SK-N-SH (cell line): ENCODE measurements at regions not wholly inside any gene's neighbourhood (a gene's known extent, or its start where the extent isn't known, plus 50 kb on each side); places are given as distances from the start of the nearest gene placed in this dataset.
"Not testable (repeated sequence)": the region's sequence is repeated elsewhere in the genome, so short reads cannot be mapped to it uniquely, and the experiment has no call there.

ENCODE experiments used
- CTCF ChIA-PET: fragments of 300-600, 350-600 bp; formaldehyde crosslinking; extraction: SDS; loops from one replicate; lab custom pipeline; 2021; lab: Yijun Ruan, JAX
- POLR2A ChIA-PET: fragments of 350-600 bp; sonication (Branson Sonifier 250); formaldehyde crosslinking; extraction: SDS; loops from one replicate; lab custom pipeline; 2020; ENCODE audit warnings: antibody characterized with exemption, inconsistent platforms; lab: Yijun Ruan, JAX
- DNase-seq: peaks from one replicate; pipeline ENCODE4 v3.0.0; 2012
- H2AFZ ChIP-seq: fragments of 200-600 bp; sonication (generic); 2 replicates; pipeline ENCODE4 v1.8.1; 2016; ENCODE audit warnings: antibody characterized with exemption, mild to moderate bottlenecking, low read depth
- H3F3A ChIP-seq: fragments of 200-600 bp; sonication (generic); replicated peaks from 2 replicates; pipeline ENCODE3; 2016; ENCODE audit warnings: antibody characterized with exemption, mild to moderate bottlenecking; ENCODE audit not compliant: insufficient read depth
- H3K27ac ChIP-seq, 2 experiments: fragments of 200-500 bp in 1 of 2; fragments of 200-600 bp in 1 of 2; sonication (Bioruptor generic) in 1 of 2; sonication (generic), shearing (Covaris generic) in 1 of 2; 2 replicates each; pipeline versions ENCODE4 v1.5.1 to v1.6.1; 2014 to 2016; ENCODE audit warnings: low read depth in 2 of 2, inconsistent platforms in 1 of 2, low read length in 1 of 2, mild to moderate bottlenecking in 1 of 2, mixed read lengths in 1 of 2
- H3K27me3 ChIP-seq: fragments of 200-600 bp; sonication (generic), shearing (Covaris generic); 2 replicates; pipeline ENCODE4 v1.6.1; 2016; ENCODE audit warnings: mixed run types; ENCODE audit not compliant: insufficient read depth
- H3K36me3 ChIP-seq, 2 experiments: fragments of 200-500 bp in 1 of 2; fragments of 200-600 bp in 1 of 2; sonication (Bioruptor generic) in 1 of 2; sonication (generic) in 1 of 2; replicated peaks in 1 of 2; 2 replicates each; pipeline versions ENCODE3 to v1.5.1; 2014 to 2016; ENCODE audit warnings: low read length in 1 of 2, mild to moderate bottlenecking in 1 of 2; ENCODE audit not compliant: insufficient read depth in 2 of 2, control insufficient read depth in 1 of 2
- H3K4me1 ChIP-seq, 2 experiments: fragments of 200-500 bp in 1 of 2; fragments of 200-600 bp in 1 of 2; sonication (Bioruptor generic) in 1 of 2; sonication (generic), shearing (Covaris generic) in 1 of 2; 2 replicates each; pipeline versions ENCODE4 v1.5.1 to v1.6.1; 2014 to 2016; ENCODE audit warnings: low read depth in 1 of 2, low read length in 1 of 2, mixed run types in 1 of 2; ENCODE audit not compliant: insufficient read depth in 2 of 2, control insufficient read depth in 1 of 2
- H3K4me2 ChIP-seq: fragments of 200-600 bp; sonication (generic), shearing (Covaris generic); 2 replicates; pipeline ENCODE4 v1.6.1; 2017; ENCODE audit warnings: mixed run types
- H3K4me3 ChIP-seq, 2 experiments: fragments of 200-500 bp in 1 of 2; fragments of 200-600 bp in 1 of 2; sonication (Bioruptor generic) in 1 of 2; sonication (generic), shearing (Covaris generic) in 1 of 2; 2 replicates each; pipeline versions ENCODE4 v1.5.1 to v1.8.1; 2014 to 2016; ENCODE audit warnings: low read depth in 2 of 2, inconsistent platforms in 1 of 2, low read length in 1 of 2, mild to moderate bottlenecking in 1 of 2, mixed read lengths in 1 of 2, moderate library complexity in 1 of 2
- H3K79me2 ChIP-seq: fragments of 200-600 bp; sonication (generic); 2 replicates; pipeline ENCODE4 v1.8.1; 2017; ENCODE audit warnings: mild to moderate bottlenecking; ENCODE audit not compliant: insufficient read depth
- H3K9ac ChIP-seq: fragments of 200-600 bp; sonication (generic); 2 replicates; pipeline ENCODE4 v1.6.1; 2017; ENCODE audit warnings: mixed run types
- H3K9me2 ChIP-seq: fragments of 200-600 bp; sonication (generic); 2 replicates; pipeline ENCODE4 v1.6.1; 2017; ENCODE audit warnings: mixed run types
- H3K9me3 ChIP-seq: fragments of 200-600 bp; sonication (generic); 2 replicates; pipeline ENCODE4 v1.6.1; 2017; ENCODE audit warnings: mixed run types, mild to moderate bottlenecking, moderate library complexity
- H4K20me1 ChIP-seq: fragments of 200-600 bp; sonication (generic); 2 replicates; pipeline ENCODE4 v1.6.1; 2017; ENCODE audit warnings: mild to moderate bottlenecking, mixed run types; ENCODE audit not compliant: insufficient read depth
- CHD2 ChIP-seq: fragments of 150-350 bp; IDR thresholded peaks from 2 replicates; pipeline ENCODE4 v1.6.1; 2018; ENCODE audit warnings: low read length; ENCODE audit not compliant: partially characterized antibody
- ELF1 ChIP-seq: IDR thresholded peaks from 2 replicates; pipeline ENCODE4 v1.4.0; 2012
- FOSL2 ChIP-seq: IDR thresholded peaks from 2 replicates; pipeline ENCODE4 v1.4.0; 2012; ENCODE audit warnings: low read depth, mild to moderate bottlenecking, moderate library complexity, borderline replicate concordance
- FOXM1 ChIP-seq: IDR thresholded peaks from 2 replicates; pipeline ENCODE4 v1.4.0; 2012; ENCODE audit warnings: low read depth, mild to moderate bottlenecking
- GATA2 ChIP-seq: sonication (generic); formaldehyde crosslinking; IDR thresholded peaks from 2 replicates; pipeline ENCODE4 v1.5.0; 2020; ENCODE audit warnings: mild to moderate bottlenecking, missing genetic modification reagents
- MEF2A ChIP-seq: IDR thresholded peaks from 2 replicates; pipeline ENCODE4 v1.4.0; 2012; ENCODE audit warnings: low read depth, borderline replicate concordance
- MXI1 ChIP-seq: IDR thresholded peaks from 2 replicates; pipeline ENCODE4 v1.6.1; 2012; ENCODE audit warnings: mild to moderate bottlenecking, low read depth, low read length, improper control_type of control experiment
- NFIC ChIP-seq: IDR thresholded peaks from 2 replicates; pipeline ENCODE4 v1.4.0; 2012; ENCODE audit warnings: borderline replicate concordance
- POLR2AphosphoS5 ChIP-seq: IDR thresholded peaks from 2 replicates; pipeline ENCODE4 v1.6.1; 2012; ENCODE audit warnings: low read depth, low read length
- REST ChIP-seq: IDR thresholded peaks from 2 replicates; pipeline ENCODE4 v1.6.1; 2012; ENCODE audit warnings: mild to moderate bottlenecking, low read depth, low read length, moderate library complexity
- RFX5 ChIP-seq: IDR thresholded peaks from 2 replicates; pipeline ENCODE4 v1.6.1; 2012; ENCODE audit warnings: mild to moderate bottlenecking, improper control_type of control experiment, low read length
- RXRA ChIP-seq: IDR thresholded peaks from 2 replicates; pipeline ENCODE4 v1.4.0; 2012; ENCODE audit warnings: low read depth, mild to moderate bottlenecking, borderline replicate concordance
- SIN3A ChIP-seq: IDR thresholded peaks from 2 replicates; pipeline ENCODE4 v1.6.1; 2012; ENCODE audit warnings: low read depth, mild to moderate bottlenecking, low read length, moderate library complexity, borderline replicate concordance
- TAF1 ChIP-seq: IDR thresholded peaks from 2 replicates; pipeline ENCODE4 v1.6.1; 2012; ENCODE audit warnings: low read depth, mild to moderate bottlenecking, low read length, moderate library complexity, borderline replicate concordance
- TEAD4 ChIP-seq: IDR thresholded peaks from 2 replicates; pipeline ENCODE4 v1.4.0; 2012; ENCODE audit warnings: mild to moderate bottlenecking, borderline replicate concordance; ENCODE audit not compliant: insufficient read depth
- YY1 ChIP-seq: IDR thresholded peaks from 2 replicates; pipeline ENCODE4 v1.4.0; 2012; ENCODE audit warnings: low read depth, mild to moderate bottlenecking
- WGBS: methylation state at CpG from one replicate; pipeline ENCODE4 v1.1.6; 2017; ENCODE audit warnings: low lambda C conversion rate; 5-methylcytosine and 5-hydroxymethylcytosine counted together
- TF ChIP-seq, protein P1 (sequence below): IDR thresholded peaks from 2 replicates; pipeline ENCODE4 v1.4.0; 2012; ENCODE audit warnings: low read depth, borderline replicate concordance
- TF ChIP-seq, protein P2 (sequence below): IDR thresholded peaks from 2 replicates; pipeline ENCODE4 v1.4.0; 2012; ENCODE audit warnings: low read depth

DNA sequence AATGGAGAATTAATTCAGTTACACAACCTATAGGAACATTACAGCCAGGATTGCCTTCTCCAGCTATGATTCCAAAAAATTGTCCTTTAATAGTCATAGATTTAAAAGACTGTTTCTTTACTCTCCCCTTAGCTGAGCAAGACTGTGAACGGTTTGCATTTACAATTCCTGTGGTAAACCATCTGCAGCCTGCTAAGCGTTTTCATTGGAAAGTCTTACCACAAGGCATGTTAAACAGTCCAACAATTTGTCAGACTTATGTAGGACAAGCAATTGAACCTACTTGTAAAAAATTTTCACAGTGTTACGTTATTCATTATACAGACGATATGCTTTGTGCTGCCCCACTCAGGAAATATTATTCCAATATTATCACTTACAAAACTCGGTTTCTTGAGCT lies 140.6 kb upstream of the ZNF91 start:
- POLR2A ChIA-PET, H2AFZ ChIP-seq, H3F3A ChIP-seq, H3K27ac ChIP-seq, H4K20me1 ChIP-seq, H3K4me1 ChIP-seq, H3K36me3 ChIP-seq, H3K27me3 ChIP-seq, DNase-seq, CTCF ChIA-PET, H3K9me3 ChIP-seq, H3K4me2 ChIP-seq, H3K79me2 ChIP-seq, H3K9ac ChIP-seq, H3K4me3 ChIP-seq, H3K9me2 ChIP-seq: not testable (repeated sequence)
- WGBS = 8% methylated on average over 5 of the region's 5 CpGs

- H3K4me3 ChIP-seq, H3F3A ChIP-seq, DNase-seq, H4K20me1 ChIP-seq, CTCF ChIA-PET, H3K9me2 ChIP-seq, H3K36me3 ChIP-seq, H3K9me3 ChIP-seq, POLR2A ChIA-PET, H3K27me3 ChIP-seq, H3K27ac ChIP-seq, H3K4me1 ChIP-seq, H3K79me2 ChIP-seq, H2AFZ ChIP-seq, H3K9ac ChIP-seq, H3K4me2 ChIP-seq: not testable (repeated sequence)
- WGBS = no CpG with 5 or more reads among the region's 30 CpGs
These were observed 138.2 kb upstream of the ZNF91 start for GRCh38 chr19:23533441-23533840.

DNA sequence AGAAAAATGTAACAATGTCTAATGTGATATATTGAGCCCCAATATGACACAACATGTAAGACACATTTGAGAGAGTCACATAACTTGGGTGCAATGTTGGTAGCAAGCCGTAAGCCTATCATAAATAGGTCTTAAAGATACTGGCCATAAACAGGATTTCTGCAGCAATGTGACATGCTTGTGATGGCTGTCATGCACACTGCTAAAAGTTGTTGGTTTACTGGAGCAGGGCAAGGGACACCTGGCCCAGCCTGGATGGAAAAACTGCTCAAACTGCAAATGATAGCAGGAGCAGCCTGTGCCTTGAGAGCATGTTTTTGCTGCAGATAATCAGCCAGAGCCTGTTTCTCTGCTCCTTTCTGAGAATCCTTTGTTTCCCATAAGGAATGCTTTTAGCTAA lies 136.7 kb upstream of the ZNF91 start:
- CTCF ChIA-PET = no interaction called here
- no peak for TF ChIP-seq FOXM1
- no peak for TF ChIP-seq CHD2
- TF ChIP-seq RFX5 = no peak
- TF ChIP-seq MXI1 = no peak
- no peak for TF ChIP-seq FOSL2
- no peak for TF ChIP-seq ELF1
- TF ChIP-seq TEAD4 = no peak
- no peak for TF ChIP-seq TAF1
- no peak for TF ChIP-seq MEF2A
- no peak for TF ChIP-seq NFIC
- TF ChIP-seq GATA2 (CRISPR knock-in tag) = no peak
- TF ChIP-seq, protein P1, sequence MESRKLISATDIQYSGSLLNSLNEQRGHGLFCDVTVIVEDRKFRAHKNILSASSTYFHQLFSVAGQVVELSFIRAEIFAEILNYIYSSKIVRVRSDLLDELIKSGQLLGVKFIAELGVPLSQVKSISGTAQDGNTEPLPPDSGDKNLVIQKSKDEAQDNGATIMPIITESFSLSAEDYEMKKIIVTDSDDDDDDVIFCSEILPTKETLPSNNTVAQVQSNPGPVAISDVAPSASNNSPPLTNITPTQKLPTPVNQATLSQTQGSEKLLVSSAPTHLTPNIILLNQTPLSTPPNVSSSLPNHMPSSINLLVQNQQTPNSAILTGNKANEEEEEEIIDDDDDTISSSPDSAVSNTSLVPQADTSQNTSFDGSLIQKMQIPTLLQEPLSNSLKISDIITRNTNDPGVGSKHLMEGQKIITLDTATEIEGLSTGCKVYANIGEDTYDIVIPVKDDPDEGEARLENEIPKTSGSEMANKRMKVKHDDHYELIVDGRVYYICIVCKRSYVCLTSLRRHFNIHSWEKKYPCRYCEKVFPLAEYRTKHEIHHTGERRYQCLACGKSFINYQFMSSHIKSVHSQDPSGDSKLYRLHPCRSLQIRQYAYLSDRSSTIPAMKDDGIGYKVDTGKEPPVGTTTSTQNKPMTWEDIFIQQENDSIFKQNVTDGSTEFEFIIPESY = no peak
- TF ChIP-seq REST = no peak
- no peak for TF ChIP-seq SIN3A
- TF ChIP-seq, protein P2, sequence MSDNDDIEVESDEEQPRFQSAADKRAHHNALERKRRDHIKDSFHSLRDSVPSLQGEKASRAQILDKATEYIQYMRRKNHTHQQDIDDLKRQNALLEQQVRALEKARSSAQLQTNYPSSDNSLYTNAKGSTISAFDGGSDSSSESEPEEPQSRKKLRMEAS = no peak
- TF ChIP-seq YY1 = no peak
- no peak for TF ChIP-seq POLR2AphosphoS5
- no peak for TF ChIP-seq RXRA

More for the DNA sequence above, 136.7 kb upstream of the ZNF91 start:
- H3K4me2 ChIP-seq = no peak overlapping the region
- no peak overlapping the region for H3K27ac ChIP-seq
- no peaks in the 10 kb centered on the region for H4K20me1 ChIP-seq
- 60% methylated on average over 1 of the region's 1 CpG for WGBS
- H3K9me2 ChIP-seq = no peaks in the 10 kb centered on the region
- no peaks in the 10 kb centered on the region for H3F3A ChIP-seq
- no peaks in the 10 kb centered on the region for H3K9me3 ChIP-seq
- H3K9ac ChIP-seq = no peak overlapping the region
- POLR2A ChIA-PET = no interaction called here
- H3K4me3 ChIP-seq = no peak overlapping the region
- H3K4me1 ChIP-seq = no peaks in the 10 kb centered on the region
- no peak for DNase-seq
- H3K27me3 ChIP-seq = no peaks in the 10 kb centered on the region
- no peaks in the 10 kb centered on the region for H3K79me2 ChIP-seq
- H3K36me3 ChIP-seq = no peaks in the 10 kb centered on the region
- no peak overlapping the region for H2AFZ ChIP-seq
